HG02943 (cell line): ENCODE measurements at regions not wholly inside any gene's neighbourhood (a gene's known extent, or its start where the extent isn't known, plus 50 kb on each side); places are given as distances from the start of the nearest gene placed in this dataset.

Experiments used
- ATAC-seq: cut with Tn5 transposase; IDR thresholded peaks from one replicate; pipeline ENCODE4 v1.9.1; 2021; ENCODE audit warnings: mild to moderate bottlenecking, low read depth, moderate library complexity; ENCODE audit not compliant: unreplicated experiment

- no peak for ATAC-seq
These were observed 261.6 kb downstream of the VPS13C start for GRCh38 chr15:61798631-61799030.

GRCh38 chr15:61796056-61796455 is 264.2 kb downstream of the VPS13C start:
- no peak for ATAC-seq

- ATAC-seq = no peak
These were observed 265.4 kb downstream of the VPS13C start for GRCh38 chr15:61794881-61795280.

DNA sequence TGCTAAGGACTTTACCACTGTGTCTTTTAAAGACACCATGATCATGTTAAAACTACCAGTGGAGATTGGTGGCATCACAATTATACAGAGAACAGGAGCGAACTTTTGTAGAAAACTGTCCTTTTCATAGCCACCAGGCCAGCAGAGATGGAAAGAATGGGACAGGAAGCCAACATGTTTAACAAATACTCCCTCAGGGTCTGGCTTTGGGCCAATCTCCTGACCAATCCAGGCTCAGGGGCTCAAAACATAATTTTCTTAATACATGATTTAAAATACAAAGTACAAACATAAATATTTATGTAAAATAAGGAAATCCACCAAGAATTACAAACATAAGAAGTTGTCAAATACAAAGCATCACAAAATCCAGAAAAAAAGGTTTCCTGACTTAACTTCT is 266.0 kb downstream of the VPS13C start:
- ATAC-seq = no peak

- no peak for ATAC-seq
These were observed 275.5 kb downstream of the VPS13C start for GRCh38 chr15:61784734-61785133.

DNA sequence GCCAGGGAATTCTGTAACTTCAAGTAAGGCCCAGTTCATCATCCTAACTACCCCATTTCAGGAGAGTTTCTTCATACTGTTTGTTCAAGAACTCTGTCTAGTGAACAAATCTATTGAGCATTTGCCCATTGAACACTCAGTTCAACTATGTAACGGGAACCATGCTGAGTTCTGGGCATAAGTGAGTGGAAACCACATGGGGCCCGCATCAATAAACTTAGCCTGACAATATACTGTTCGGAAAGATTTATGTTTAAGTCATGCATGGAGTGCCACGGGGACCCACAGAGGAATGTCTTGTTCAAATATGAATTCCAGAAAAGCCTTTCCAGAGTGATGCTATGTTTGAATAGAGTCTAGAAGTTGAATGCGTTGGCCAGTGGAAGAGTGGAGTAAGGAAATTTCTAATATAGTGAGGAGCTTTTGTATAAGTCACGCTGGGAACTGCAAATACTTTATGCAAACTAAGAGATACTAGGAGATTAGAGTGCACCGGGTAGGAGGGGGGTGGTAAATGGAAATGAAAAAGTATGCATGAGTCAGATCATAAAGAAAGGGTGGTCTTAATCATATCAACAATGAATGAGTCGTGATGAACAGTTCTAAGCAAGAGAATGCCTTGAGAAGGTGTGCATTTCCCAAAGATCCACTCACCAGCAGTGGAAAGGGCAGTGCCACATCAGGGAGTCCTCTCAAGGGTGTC is 279.8 kb downstream of the VPS13C start:
- no peak for ATAC-seq

DNA sequence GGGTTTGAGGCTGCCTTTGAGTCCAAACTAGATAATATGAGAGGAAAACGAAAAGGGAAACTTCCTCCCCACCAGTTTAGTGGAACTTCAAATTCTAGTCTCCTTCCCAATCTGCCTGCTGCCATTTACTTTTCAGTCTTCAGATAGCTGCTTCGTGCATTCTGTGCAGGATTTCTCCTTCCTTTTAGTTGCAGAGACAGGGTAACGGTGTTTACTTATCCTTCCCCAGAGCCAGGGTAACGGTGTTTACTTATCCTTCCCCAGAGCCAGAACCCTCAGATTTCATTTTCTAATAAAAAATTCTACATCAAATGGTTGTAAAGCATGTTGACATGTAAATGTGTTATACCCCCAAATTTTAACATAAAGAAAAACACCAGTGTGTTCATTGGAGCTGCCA is 282.6 kb downstream of the VPS13C start:
- no peak for ATAC-seq

DNA sequence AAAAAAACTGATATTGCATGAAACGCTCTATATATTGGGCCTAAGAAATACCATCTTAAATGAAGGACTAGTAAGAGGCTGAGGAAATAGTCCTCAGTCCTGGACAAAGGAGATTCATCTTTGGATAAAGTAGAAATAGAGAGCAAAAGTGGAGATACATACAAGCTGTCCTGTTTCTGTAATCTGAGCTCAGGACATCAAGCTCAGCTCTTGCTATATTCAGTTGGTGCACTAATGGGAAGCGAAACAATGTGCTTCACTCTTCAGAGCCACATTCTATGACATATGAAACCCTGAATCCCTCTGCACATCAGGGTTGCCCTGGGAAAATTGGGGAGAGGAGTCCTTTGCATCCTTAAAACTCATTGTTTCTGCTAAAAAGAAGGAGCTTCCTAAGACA is 290.7 kb downstream of the VPS13C start:
- no peak for ATAC-seq

DNA sequence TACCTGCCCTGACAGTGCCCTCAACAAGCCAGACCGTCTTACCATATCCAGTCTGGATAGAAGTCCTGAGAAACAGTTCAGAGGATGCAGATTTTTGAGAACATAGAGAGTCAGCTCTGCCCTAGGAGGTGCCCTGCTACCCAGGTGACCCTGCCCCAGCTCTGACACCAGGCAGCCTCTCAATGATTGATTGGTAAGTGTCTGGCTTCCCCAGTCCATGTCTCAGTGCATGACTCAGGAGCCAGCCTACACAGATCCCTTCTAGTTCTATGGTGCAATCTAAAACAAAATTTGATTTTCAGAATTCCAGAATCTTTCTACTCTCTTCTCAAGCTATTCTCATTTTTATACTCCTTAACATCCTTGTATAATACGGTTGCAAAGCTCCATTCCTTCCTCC is 292.1 kb downstream of the VPS13C start:
- ATAC-seq = no peak

DNA sequence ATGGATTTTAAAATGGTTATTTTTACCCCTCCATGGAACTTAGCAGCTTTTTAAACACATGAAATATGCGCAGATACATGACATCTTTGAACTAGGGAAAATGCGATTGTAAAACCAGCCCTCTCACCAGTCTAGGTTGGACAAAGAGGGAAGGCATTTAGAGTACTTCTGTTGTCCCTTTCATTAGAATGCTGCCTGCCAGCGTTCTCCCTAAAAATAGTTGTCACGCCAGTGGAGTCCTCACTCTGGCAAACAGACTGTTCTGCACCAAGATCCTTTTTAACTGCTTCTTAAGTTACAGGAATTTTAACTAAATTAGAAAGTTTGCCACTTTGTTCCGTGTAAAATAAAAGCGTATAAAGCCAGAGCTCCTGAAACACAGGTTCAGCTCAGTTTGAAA is 295.3 kb downstream of the VPS13C start:
- ATAC-seq = no peak

DNA sequence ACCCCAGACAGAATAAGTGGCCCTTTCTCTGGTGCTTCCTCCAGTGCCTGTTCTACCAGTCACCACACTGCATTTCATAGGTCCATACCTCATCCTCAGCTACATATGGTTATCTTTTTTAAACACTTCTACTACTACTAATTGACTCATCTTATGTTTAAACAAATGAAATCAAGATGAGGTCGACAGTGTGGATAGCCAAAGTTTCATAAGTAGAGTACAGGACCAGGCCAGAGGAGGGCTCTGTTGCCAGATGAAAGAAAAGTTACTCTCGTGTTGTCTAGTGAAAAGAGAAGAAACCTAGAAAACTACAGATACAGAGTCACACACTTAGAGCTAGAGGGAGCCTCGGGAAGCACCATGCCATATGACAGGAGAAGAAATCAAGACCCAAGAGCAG is 296.1 kb downstream of the VPS13C start:
- no peak for ATAC-seq

GRCh38 chr15:61762676-61763075 is 297.6 kb downstream of the VPS13C start:
- ATAC-seq = no peak

DNA sequence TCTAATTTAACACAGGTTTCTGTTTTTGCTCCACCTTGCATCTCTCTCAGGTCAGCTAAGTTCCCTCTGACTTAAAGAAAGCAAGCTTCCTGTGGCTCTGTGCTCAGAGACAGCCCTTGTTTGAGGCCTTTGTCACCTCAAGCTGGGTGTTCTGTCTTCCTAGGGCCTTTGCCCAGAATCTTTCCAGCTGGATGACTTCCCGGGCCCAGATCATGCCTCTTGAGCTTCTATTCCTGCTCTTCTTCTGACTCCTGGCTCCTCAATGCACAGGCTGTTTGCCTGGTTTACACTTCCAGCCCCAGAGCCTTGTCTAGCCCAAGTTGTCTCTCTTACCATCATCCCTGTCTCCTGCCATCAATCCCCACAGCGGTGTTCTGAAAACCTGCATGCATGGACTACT is 300.6 kb downstream of the VPS13C start:
- ATAC-seq = no peak

- no peak for ATAC-seq
These were observed 304.0 kb downstream of the VPS13C start for GRCh38 chr15:61756071-61756820.

GRCh38 chr15:61755467-61755866 is 304.8 kb downstream of the VPS13C start:
- ATAC-seq = no peak

DNA sequence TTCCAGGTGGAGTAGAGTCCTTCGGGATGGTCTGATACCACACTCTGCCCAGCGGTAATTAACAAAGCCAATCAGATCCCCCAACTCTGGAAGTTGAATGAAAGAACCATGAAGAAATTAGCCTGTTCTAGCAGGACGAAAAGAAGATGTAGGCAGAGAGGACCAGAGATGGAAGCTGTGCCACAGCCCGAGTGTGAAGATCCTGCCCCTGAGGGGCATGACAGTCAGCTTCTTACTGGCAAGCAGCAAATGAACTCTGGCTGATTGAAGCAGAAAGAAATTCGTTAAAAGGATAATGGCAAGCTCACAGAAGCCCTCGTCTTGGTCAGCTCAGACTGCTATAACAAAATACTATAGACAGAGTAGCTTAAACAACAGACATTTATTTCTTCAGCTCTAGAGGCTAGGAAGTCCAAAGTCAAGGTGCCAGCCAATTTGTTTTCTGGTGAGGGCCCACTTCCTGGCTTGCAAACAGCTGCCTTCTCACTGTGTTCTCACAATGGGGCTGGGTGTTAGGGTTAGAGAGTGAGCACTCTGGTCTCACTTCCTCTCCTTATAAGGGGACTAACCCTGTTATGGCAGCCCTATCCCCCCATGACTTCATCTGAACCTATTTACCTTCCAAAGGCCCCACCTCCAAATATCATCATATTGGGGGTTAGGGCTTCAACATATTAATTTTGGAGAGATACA is 307.1 kb downstream of the VPS13C start:
- ATAC-seq = no peak

- ATAC-seq = no peak
These were observed 308.2 kb downstream of the VPS13C start for GRCh38 chr15:61752001-61752400.

- no peak for ATAC-seq
These were observed 309.8 kb downstream of the VPS13C start for GRCh38 chr15:61750271-61751084.

GRCh38 chr15:61749169-61749568 is 311.1 kb downstream of the VPS13C start:
- no peak for ATAC-seq

DNA sequence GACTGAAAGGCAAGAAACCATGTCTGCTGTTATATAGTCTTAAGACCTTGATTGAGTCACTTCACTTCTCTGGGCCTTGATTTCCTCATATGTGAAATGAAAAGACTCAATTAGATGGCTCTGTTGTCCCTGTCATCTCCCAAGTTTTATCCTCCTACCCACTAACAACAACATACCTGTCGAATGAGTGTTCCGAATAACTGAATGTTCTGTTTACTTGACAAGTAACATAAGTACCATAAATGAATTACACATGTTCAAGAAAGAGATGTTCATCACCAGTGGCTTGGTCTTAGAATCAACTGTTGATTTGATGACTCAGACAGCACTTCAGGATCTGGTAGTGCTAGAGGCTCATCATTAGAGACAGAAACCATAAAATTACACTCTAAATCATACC is 311.7 kb downstream of the VPS13C start:
- no peak for ATAC-seq

GRCh38 chr15:61746589-61746988 is 313.7 kb downstream of the VPS13C start:
- ATAC-seq = no peak
